H9 (cell line): ENCODE measurements at regions not wholly inside any gene's neighbourhood (a gene's known extent, or its start where the extent isn't known, plus 50 kb on each side); places are given as distances from the start of the nearest gene placed in this dataset.

Experiments
- DNase-seq: peaks from one replicate; pipeline ENCODE4 v3.0.0-alpha.2; 2017
- H2AFZ ChIP-seq: one replicate; pipeline ENCODE4 v1.6.1; 2013; ENCODE audit warnings: mild to moderate bottlenecking, low read length, control low read depth, moderate library complexity
- H2AK5ac ChIP-seq: 2 replicates; pipeline ENCODE4 v1.6.1; 2013; ENCODE audit warnings: low read length, control low read depth, mixed read lengths; ENCODE audit not compliant: insufficient read length
- H2BK120ac ChIP-seq: one replicate; pipeline ENCODE4 v1.6.1; 2013; ENCODE audit warnings: low read depth, mild to moderate bottlenecking, low read length, control low read depth, inconsistent platforms; ENCODE audit not compliant: poor library complexity, severe bottlenecking
- H2BK12ac ChIP-seq: 2 replicates; pipeline ENCODE4 v1.6.1; 2013; ENCODE audit warnings: low read length, control low read depth, mixed read lengths, low read depth; ENCODE audit not compliant: insufficient read length
- H2BK15ac ChIP-seq: 2 replicates; pipeline ENCODE4 v1.6.1; 2013; ENCODE audit warnings: low read depth, low read length, control low read depth
- H2BK20ac ChIP-seq: one replicate; pipeline ENCODE4 v1.6.1; 2013; ENCODE audit warnings: low read depth, mild to moderate bottlenecking, low read length, control low read depth, inconsistent platforms; ENCODE audit not compliant: poor library complexity, severe bottlenecking
- H2BK5ac ChIP-seq: 2 replicates; pipeline ENCODE4 v1.6.1; 2013; ENCODE audit warnings: low read length, control low read depth, mixed read lengths; ENCODE audit not compliant: insufficient read length
- H3K14ac ChIP-seq: 2 replicates; pipeline ENCODE4 v1.6.1; 2013; ENCODE audit warnings: low read length, control low read depth; ENCODE audit not compliant: insufficient read depth
- H3K18ac ChIP-seq: 2 replicates; pipeline ENCODE4 v1.6.1; 2013; ENCODE audit warnings: low read depth, mild to moderate bottlenecking, mixed read lengths, low read length, control low read depth; ENCODE audit not compliant: insufficient read length
- H3K23ac ChIP-seq: 2 replicates; pipeline ENCODE4 v1.6.1; 2013; ENCODE audit warnings: low read length, control low read depth, mixed read lengths, low read depth; ENCODE audit not compliant: insufficient read length
- H3K23me2 ChIP-seq: 2 replicates; pipeline ENCODE4 v1.6.1; 2013; ENCODE audit warnings: low read depth, mild to moderate bottlenecking, mixed read lengths, low read length, control low read depth; ENCODE audit not compliant: insufficient read length, poor library complexity, severe bottlenecking
- H3K27ac ChIP-seq: 2 replicates; pipeline ENCODE4 v1.5.1; 2013; ENCODE audit warnings: low read length, control low read depth, mixed read lengths, low read depth; ENCODE audit not compliant: insufficient read length
- H3K27me3 ChIP-seq: 2 replicates; pipeline ENCODE4 v1.6.1; 2013; ENCODE audit warnings: low read length, control low read depth, inconsistent platforms; ENCODE audit not compliant: insufficient read depth
- H3K4ac ChIP-seq: 2 replicates; pipeline ENCODE4 v1.6.1; 2013; ENCODE audit warnings: low read depth, mild to moderate bottlenecking, control low read depth, inconsistent platforms, low read length, moderate library complexity
- H3K4me1 ChIP-seq: 2 replicates; pipeline ENCODE4 v1.6.1; 2013; ENCODE audit warnings: low read length, control low read depth, inconsistent platforms; ENCODE audit not compliant: insufficient read depth
- H3K4me2 ChIP-seq: 2 replicates; pipeline ENCODE4 v1.6.1; 2013; ENCODE audit warnings: low read length, control low read depth, mixed read lengths; ENCODE audit not compliant: insufficient read length, insufficient read depth
- H3K56ac ChIP-seq: 2 replicates; pipeline ENCODE4 v1.6.1; 2013; ENCODE audit warnings: low read depth, mild to moderate bottlenecking, mixed read lengths, low read length, control low read depth; ENCODE audit not compliant: insufficient read length
- H3K79me1 ChIP-seq: 2 replicates; pipeline ENCODE4 v1.6.1; 2013; ENCODE audit warnings: low read depth, mild to moderate bottlenecking, moderate library complexity, low read length, control low read depth, inconsistent platforms; ENCODE audit not compliant: insufficient read depth, poor library complexity, severe bottlenecking
- H3K79me2 ChIP-seq: 2 replicates; pipeline ENCODE4 v1.6.1; 2013; ENCODE audit warnings: low read length, control low read depth, inconsistent platforms; ENCODE audit not compliant: insufficient read depth
- H3K9ac ChIP-seq: 2 replicates; pipeline ENCODE4 v1.6.1; 2013; ENCODE audit warnings: low read length, control low read depth, mixed read lengths; ENCODE audit not compliant: insufficient read length; ENCODE audit errors: extremely low read depth
- H3K9me3 ChIP-seq: one replicate; pipeline ENCODE4 v1.6.1; 2013; ENCODE audit warnings: low read depth, low read length, inconsistent platforms; ENCODE audit not compliant: control insufficient read depth
- H3T11ph ChIP-seq: one replicate; pipeline ENCODE4 v1.6.1; 2013; ENCODE audit warnings: mild to moderate bottlenecking, low read length, control low read depth, inconsistent platforms
- H4K20me1 ChIP-seq: one replicate; pipeline ENCODE4 v1.6.1; 2013; ENCODE audit not compliant: control insufficient read depth, insufficient read length, insufficient read depth
- H4K5ac ChIP-seq: 2 replicates; pipeline ENCODE4 v1.6.1; 2013; ENCODE audit warnings: low read depth, mild to moderate bottlenecking, mixed read lengths, low read length, control low read depth; ENCODE audit not compliant: insufficient read length
- H4K8ac ChIP-seq: replicated peaks from 2 replicates; pipeline ENCODE4 v1.6.1; 2013; ENCODE audit warnings: low read length, control low read depth, mixed read lengths, low read depth; ENCODE audit not compliant: insufficient read length
- H4K91ac ChIP-seq: 2 replicates; pipeline ENCODE4 v1.6.1; 2013; ENCODE audit warnings: low read depth, mild to moderate bottlenecking, moderate library complexity, mixed read lengths, low read length, control low read depth; ENCODE audit not compliant: insufficient read length
- H3K27ac Mint-ChIP-seq, 3 experiments: 2 replicates in 2 of 3; 3 replicates in 1 of 3; pipeline ENCODE4 v1.8.0; 2020 to 2021; ENCODE audit warnings: mixed read lengths in 3 of 3, mild to moderate bottlenecking in 1 of 3, moderate library complexity in 1 of 3
- H3K27me3 Mint-ChIP-seq: 2 replicates; pipeline ENCODE4 v1.8.0; 2021; ENCODE audit warnings: low read depth, mild to moderate bottlenecking, moderate library complexity, mixed read lengths
- H3K36me3 Mint-ChIP-seq, 3 experiments: 2 replicates in 2 of 3; 3 replicates in 1 of 3; pipeline ENCODE4 v1.8.0; 2020 to 2021; ENCODE audit warnings: low read depth in 3 of 3, mixed read lengths in 3 of 3; ENCODE audit not compliant: insufficient read depth in 1 of 3
- H3K4me1 Mint-ChIP-seq, 2 experiments: 2 replicates each; pipeline ENCODE4 v1.8.0; 2020; ENCODE audit warnings: mixed read lengths in 2 of 2
- H3K4me3 Mint-ChIP-seq, 2 experiments: 2 replicates in 1 of 2; 3 replicates in 1 of 2; pipeline ENCODE4 v1.8.0; 2020 to 2021; ENCODE audit warnings: mild to moderate bottlenecking in 2 of 2, mixed read lengths in 2 of 2, moderate library complexity in 1 of 2
- H3K9me3 Mint-ChIP-seq, 2 experiments: 2 replicates in 1 of 2; 3 replicates in 1 of 2; pipeline ENCODE4 v1.8.0; 2020; ENCODE audit warnings: mild to moderate bottlenecking in 2 of 2, mixed read lengths in 2 of 2, moderate library complexity in 1 of 2
- CTCF ChIP-seq: fragments of 200-600 bp; sonication (generic); conservative IDR thresholded peaks from 3 replicates; pipeline ENCODE4 v1.8.0; 2021; ENCODE audit warnings: antibody characterized with exemption, mild to moderate bottlenecking
- WGBS: extraction: QIAGEN DNeasy Blood & Tissue Kit; methylation state at CpG from one replicate; pipeline ENCODE4 v1.1.7; 2013; ENCODE audit warnings: missing lambda C conversion rate, low lambda C conversion rate, mixed read lengths; ENCODE audit not compliant: insufficient read length; ENCODE audit errors: extremely low coverage; 5-methylcytosine and 5-hydroxymethylcytosine counted together

- no peak overlapping the region for H4K8ac ChIP-seq
- no peak overlapping the region for H3T11ph ChIP-seq
- no peak overlapping the region for H2BK120ac ChIP-seq
- no peaks in the 10 kb centered on the region for H3K79me2 ChIP-seq
- no peaks in the 10 kb centered on the region for H3K79me1 ChIP-seq
- no peak overlapping the region for H3K18ac ChIP-seq
- H2BK12ac ChIP-seq, result no peak overlapping the region
- WGBS, result no CpG with 5 or more reads among the region's 2 CpGs
- no peak overlapping the region for H3K14ac ChIP-seq
- H4K5ac ChIP-seq, result no peak overlapping the region
- no peaks in the 10 kb centered on the region for H3K4me1 ChIP-seq
- H3K27me3 ChIP-seq, result no peaks in the 10 kb centered on the region
- no peak overlapping the region for H3K4me3 Mint-ChIP-seq
- H3K9me3 Mint-ChIP-seq, result peaks cover 16% of the 10 kb centered on the region in 2 experiments
- no peak overlapping the region for H2AFZ ChIP-seq
- H3K27me3 Mint-ChIP-seq, result no peaks in the 10 kb centered on the region
- no peaks in the 10 kb centered on the region for H3K23me2 ChIP-seq
- no peak overlapping the region for H3K9ac ChIP-seq
- H3K4ac ChIP-seq, result no peak overlapping the region
- H3K27ac Mint-ChIP-seq, result no peak overlapping the region
- H3K56ac ChIP-seq, result no peak overlapping the region
- no peak overlapping the region for H2BK15ac ChIP-seq
- H4K91ac ChIP-seq, result no peak overlapping the region
- peaks cover 0 to 4% of the 10 kb centered on the region in 2 experiments; a peak in 3 of 4 replicates for H3K4me1 Mint-ChIP-seq
- no peak for TF ChIP-seq CTCF
- H3K23ac ChIP-seq, result no peak overlapping the region
- no peaks in the 10 kb centered on the region for H3K9me3 ChIP-seq
- H3K27ac ChIP-seq, result no peak overlapping the region
- peaks cover 0 to 18% (median 2%) of the 10 kb centered on the region in 3 experiments; a peak in 3 of 7 replicates for H3K36me3 Mint-ChIP-seq
- DNase-seq, result no peak
- no peak overlapping the region for H3K4me2 ChIP-seq
- H2AK5ac ChIP-seq, result no peak overlapping the region
- H2BK5ac ChIP-seq, result no peak overlapping the region
- H2BK20ac ChIP-seq, result no peak overlapping the region
- no peaks in the 10 kb centered on the region for H4K20me1 ChIP-seq
Measured at GRCh38 chr14:54039311-54039710, 82.7 kb upstream of the BMP4 start.
